SK-N-MC (cell line): ENCODE measurements at regions not wholly inside any gene's neighbourhood (a gene's known extent, or its start where the extent isn't known, plus 50 kb on each side); places are given as distances from the start of the nearest gene placed in this dataset.

Experiments used
- EZH2 ChIP-seq: fragments of 200-600 bp; sonication (generic); IDR thresholded peaks from one replicate; pipeline ENCODE4 v1.6.1; 2017; ENCODE audit warnings: antibody characterized with exemption
- POLR2AphosphoS5 ChIP-seq: IDR thresholded peaks from 2 replicates; pipeline ENCODE4 v1.6.1; 2012; ENCODE audit warnings: mild to moderate bottlenecking, low read depth, low read length, borderline replicate concordance

GRCh38 chr2:134002921-134003320 is 251.0 kb upstream of the MGAT5 start:
- TF ChIP-seq EZH2 (no peak), POLR2AphosphoS5 (no peak)
